ENCODE measurements at regions not wholly inside any gene's neighbourhood (a gene's known extent, or its start where the extent isn't known, plus 50 kb on each side); places are given as distances from the start of the nearest gene placed in this dataset.
"Not testable (repeated sequence)": the region's sequence is repeated elsewhere in the genome, so short reads cannot be mapped to it uniquely, and the experiment has no call there.

- ATAC-seq (no peak), DNase-seq (ENCODE audit: missing footprints) (no peak)
- intact Hi-C loops (cut with DNase I) = no loop called here
Measured at GRCh38 chr7:92934096-92934495, 97.7 kb upstream of the CDK6 start.

GRCh38 chr7:92932450-92932849, 96.1 kb upstream of the CDK6 start:
- no peak for ATAC-seq

GRCh38 chr7:92930404-92930803, 94.0 kb upstream of the CDK6 start:
- DNase-seq (ENCODE audit: missing footprints) = no peak
- ATAC-seq = no peak

More at GRCh38 chr7:92932450-92932849, 96.1 kb upstream of the CDK6 start:
- intact Hi-C loops (cut with DNase I) = no loop called here
- no peak for DNase-seq (ENCODE audit: missing footprints)

GRCh38 chr7:92926697-92927044, 90.3 kb upstream of the CDK6 start:
- ATAC-seq (no peak), DNase-seq (ENCODE audit: missing footprints) (no peak)
- intact Hi-C loops (cut with DNase I) = no loop called here

More at GRCh38 chr7:92930404-92930803, 94.0 kb upstream of the CDK6 start:
- intact Hi-C loops (cut with DNase I) = no loop called here

GRCh38 chr7:92925876-92926696, 89.7 kb upstream of the CDK6 start:
- no peak for ATAC-seq
- intact Hi-C loops (cut with DNase I) = no loop called here
- no peak for DNase-seq (ENCODE audit: missing footprints)

GRCh38 chr7:92924800-92925199, 88.4 kb upstream of the CDK6 start:
- intact Hi-C loops (cut with DNase I) = no loop called here
- no peak for ATAC-seq
- no peak for DNase-seq (ENCODE audit: missing footprints)

- DNase-seq (ENCODE audit: missing footprints) (no peak), ATAC-seq (no peak)
- intact Hi-C loops (cut with DNase I) = no loop called here
Measured at GRCh38 chr7:92917230-92917629, 80.9 kb upstream of the CDK6 start.

- ATAC-seq = peak; percentile 54
- no peak for DNase-seq (ENCODE audit: missing footprints)
- intact Hi-C loops (cut with DNase I) = no loop called here
Measured at GRCh38 chr7:92916770-92917224, 80.4 kb upstream of the CDK6 start.

GRCh38 chr7:92915348-92915747, 79.0 kb upstream of the CDK6 start:
- DNase-seq (ENCODE audit: missing footprints) (no peak), ATAC-seq (no peak)
- intact Hi-C loops (cut with DNase I) = no loop called here

- no peak for ATAC-seq
- no peak for DNase-seq (ENCODE audit: missing footprints)
- intact Hi-C loops (cut with DNase I) = no loop called here
Measured at GRCh38 chr7:92914645-92915044, 78.3 kb upstream of the CDK6 start.

- intact Hi-C loops (cut with DNase I) = no loop called here
- ATAC-seq = no peak
- no peak for DNase-seq (ENCODE audit: missing footprints)
Measured at GRCh38 chr7:92913849-92914248, 77.5 kb upstream of the CDK6 start.

GRCh38 chr7:92910976-92911375, 74.6 kb upstream of the CDK6 start:
- no peak for ATAC-seq
- intact Hi-C loops (cut with DNase I) = no loop called here
- DNase-seq (ENCODE audit: missing footprints) = no peak

- intact Hi-C loops (cut with DNase I) = no loop called here
- ATAC-seq = no peak
- DNase-seq (ENCODE audit: missing footprints) = no peak
Measured at GRCh38 chr7:92909686-92910475, 73.5 kb upstream of the CDK6 start.

- DNase-seq (ENCODE audit: missing footprints) (no peak), ATAC-seq (no peak)
- intact Hi-C loops (cut with DNase I) = no loop called here
Measured at GRCh38 chr7:92904244-92905131, 68.1 kb upstream of the CDK6 start.

GRCh38 chr7:92898798-92899197, 62.4 kb upstream of the CDK6 start:
- DNase-seq (ENCODE audit: missing footprints) (no peak), ATAC-seq (no peak)
- intact Hi-C loops (cut with DNase I) = no loop called here

- DNase-seq (ENCODE audit: missing footprints); ATAC-seq; intact Hi-C loops (cut with DNase I): not testable (repeated sequence)
Measured at GRCh38 chr7:92894857-92895256, 58.5 kb upstream of the CDK6 start.

GRCh38 chr7:92889081-92889480, 52.7 kb upstream of the CDK6 start:
- intact Hi-C loops (cut with DNase I) = no loop called here
- DNase-seq (ENCODE audit: missing footprints) (no peak), ATAC-seq (no peak)
